ENCODE measurements at regions not wholly inside any gene's neighbourhood (a gene's known extent, or its start where the extent isn't known, plus 50 kb on each side); places are given as distances from the start of the nearest gene placed in this dataset.
A peak's percentile ranks its signal among the peaks of the same experiment; 100 is the strongest.
"Not testable (repeated sequence)": the region's sequence is repeated elsewhere in the genome, so short reads cannot be mapped to it uniquely, and the experiment has no call there.

DNA sequence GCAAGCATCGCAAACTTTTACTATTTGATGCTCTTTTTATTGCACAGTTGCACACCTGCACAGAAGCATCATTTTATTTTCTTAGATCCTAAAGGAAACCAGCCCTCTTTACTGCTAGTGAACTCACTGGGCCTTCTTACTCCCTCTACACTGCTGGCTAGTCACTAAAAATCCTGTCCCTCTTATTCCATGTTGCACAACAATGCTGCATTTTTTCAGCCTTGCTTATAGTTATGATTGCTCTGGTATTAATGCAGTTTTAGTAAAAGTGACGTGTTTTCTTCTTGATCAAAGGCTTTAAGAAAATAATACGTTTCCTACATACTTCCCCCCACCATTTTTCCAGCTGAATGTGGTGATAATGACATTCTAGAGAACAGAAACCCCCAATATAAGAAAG lies 132.9 kb upstream of the FAM3C start:
- no peak for TF ChIP-seq CTCF (conservative IDR thresholded peaks at IDR 0.05; ENCODE audit: low read depth, low read length)
- no peak for TF ChIP-seq EZH2 (IDR thresholded peaks at IDR 0.05; ENCODE audit: borderline replicate concordance, low read depth, low read length, poor library complexity, severe bottlenecking)
- no TSS peak for BruUV-seq (replicated peaks)
- DNase-seq (ENCODE audit: low spot score): no peak
- intact Hi-C loops (cut with micrococcal nuclease; ENCODE audit: unreplicated experiment): no loop called here
- CTCF ChIA-PET: no interaction called here
- no peak overlapping the region for H3K27ac ChIP-seq (ENCODE audit: low read depth, low read length, poor library complexity, severe bottlenecking)
- H3K36me3 ChIP-seq (ENCODE audit: insufficient read depth, low read length, poor library complexity, severe bottlenecking): no peaks in the 10 kb centered on the region
- H3K27me3 ChIP-seq (replicated peaks; ENCODE audit: insufficient read depth, low read depth, low read length, poor library complexity): no peaks in the 10 kb centered on the region
- H3K4me3 ChIP-seq (ENCODE audit: low read depth, low read length, poor library complexity, severe bottlenecking): no peak overlapping the region
- peaks cover 5% of the 10 kb centered on the region for H3K9me3 ChIP-seq (ENCODE audit: low read depth, low read length, poor library complexity, severe bottlenecking)
- peaks cover 28% of the 10 kb centered on the region for H3K4me1 ChIP-seq (ENCODE audit: insufficient read depth, low read length, poor library complexity, severe bottlenecking)
- POLR2A ChIA-PET (ENCODE audit: low non-redundant PET): no interaction called here

DNA sequence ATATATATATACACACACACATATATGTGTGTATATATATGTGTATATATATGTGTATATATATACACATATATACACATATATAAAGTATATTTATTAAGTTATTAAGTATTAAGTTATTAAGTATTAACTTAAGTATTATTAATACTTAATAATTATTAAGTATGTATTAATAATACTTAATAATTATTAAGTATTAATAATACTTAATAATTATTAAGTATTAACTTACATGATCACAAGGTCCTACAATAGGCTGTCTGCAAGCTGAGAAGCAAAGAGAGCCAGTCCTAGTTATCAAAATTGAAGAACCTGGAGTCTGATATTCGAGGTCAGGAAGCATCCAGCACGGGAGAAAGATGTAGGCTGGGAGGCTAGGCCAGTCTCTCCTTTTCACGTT lies 130.1 kb upstream of the FAM3C start:
- H3K27ac ChIP-seq (ENCODE audit: low read depth, low read length, poor library complexity, severe bottlenecking); H3K27me3 ChIP-seq (replicated peaks; ENCODE audit: insufficient read depth, low read depth, low read length, poor library complexity); DNase-seq (ENCODE audit: low spot score); H3K4me3 ChIP-seq (ENCODE audit: low read depth, low read length, poor library complexity, severe bottlenecking); H3K9me3 ChIP-seq (ENCODE audit: low read depth, low read length, poor library complexity, severe bottlenecking); H3K36me3 ChIP-seq (ENCODE audit: insufficient read depth, low read length, poor library complexity, severe bottlenecking); intact Hi-C loops (cut with micrococcal nuclease; ENCODE audit: unreplicated experiment); CTCF ChIA-PET; POLR2A ChIA-PET (ENCODE audit: low non-redundant PET); BruUV-seq (replicated peaks): not testable (repeated sequence)
- H3K4me1 ChIP-seq (ENCODE audit: insufficient read depth, low read length, poor library complexity, severe bottlenecking): peaks cover 33% of the 10 kb centered on the region

GRCh38 chr7:121525155-121525819 lies 129.2 kb upstream of the FAM3C start:
- Histone ChIP-seq H3K4me1 (ENCODE audit: insufficient read depth, low read length, poor library complexity, severe bottlenecking) (peaks cover 29% of the 10 kb centered on the region), H3K4me3 (ENCODE audit: low read depth, low read length, poor library complexity, severe bottlenecking) (no peak overlapping the region), H3K9me3 (ENCODE audit: low read depth, low read length, poor library complexity, severe bottlenecking) (no peaks in the 10 kb centered on the region), H3K27ac (ENCODE audit: low read depth, low read length, poor library complexity, severe bottlenecking) (no peak overlapping the region), H3K27me3 (replicated peaks; ENCODE audit: insufficient read depth, low read depth, low read length, poor library complexity) (no peaks in the 10 kb centered on the region), H3K36me3 (ENCODE audit: insufficient read depth, low read length, poor library complexity, severe bottlenecking) (no peaks in the 10 kb centered on the region)
- DNase-seq (ENCODE audit: low spot score): no peak
- CTCF ChIA-PET: no interaction called here
- BruUV-seq (replicated peaks): no TSS peak
- POLR2A ChIA-PET (ENCODE audit: low non-redundant PET): no interaction called here
- intact Hi-C loops (cut with micrococcal nuclease; ENCODE audit: unreplicated experiment): no loop called here
- TF ChIP-seq CTCF (conservative IDR thresholded peaks at IDR 0.05; ENCODE audit: low read depth, low read length) (no peak), EZH2 (IDR thresholded peaks at IDR 0.05; ENCODE audit: borderline replicate concordance, low read depth, low read length, poor library complexity, severe bottlenecking) (no peak)

GRCh38 chr7:121521711-121522400 lies 125.7 kb upstream of the FAM3C start:
- H3K9me3 ChIP-seq (ENCODE audit: low read depth, low read length, poor library complexity, severe bottlenecking): no peaks in the 10 kb centered on the region
- BruUV-seq (replicated peaks): no TSS peak
- peak overlapping the region; percentile 11 for H3K27ac ChIP-seq (ENCODE audit: low read depth, low read length, poor library complexity, severe bottlenecking)
- CTCF ChIA-PET: no interaction called here
- H3K4me3 ChIP-seq (ENCODE audit: low read depth, low read length, poor library complexity, severe bottlenecking): no peak overlapping the region
- intact Hi-C loops (cut with micrococcal nuclease; ENCODE audit: unreplicated experiment): no loop called here
- peaks cover 14% of the 10 kb centered on the region for H3K4me1 ChIP-seq (ENCODE audit: insufficient read depth, low read length, poor library complexity, severe bottlenecking)
- H3K36me3 ChIP-seq (ENCODE audit: insufficient read depth, low read length, poor library complexity, severe bottlenecking): no peaks in the 10 kb centered on the region
- POLR2A ChIA-PET (ENCODE audit: low non-redundant PET): no interaction called here
- H3K27me3 ChIP-seq (replicated peaks; ENCODE audit: insufficient read depth, low read depth, low read length, poor library complexity): no peaks in the 10 kb centered on the region
- DNase-seq (ENCODE audit: low spot score): peak; percentile 54
- TF ChIP-seq CTCF (conservative IDR thresholded peaks at IDR 0.05; ENCODE audit: low read depth, low read length): no peak
- TF ChIP-seq EZH2 (IDR thresholded peaks at IDR 0.05; ENCODE audit: borderline replicate concordance, low read depth, low read length, poor library complexity, severe bottlenecking): no peak

Measured in A673 (cell line).